ENCODE measurements at regions not wholly inside any gene's neighbourhood (a gene's known extent, or its start where the extent isn't known, plus 50 kb on each side); places are given as distances from the start of the nearest gene placed in this dataset.

DNA sequence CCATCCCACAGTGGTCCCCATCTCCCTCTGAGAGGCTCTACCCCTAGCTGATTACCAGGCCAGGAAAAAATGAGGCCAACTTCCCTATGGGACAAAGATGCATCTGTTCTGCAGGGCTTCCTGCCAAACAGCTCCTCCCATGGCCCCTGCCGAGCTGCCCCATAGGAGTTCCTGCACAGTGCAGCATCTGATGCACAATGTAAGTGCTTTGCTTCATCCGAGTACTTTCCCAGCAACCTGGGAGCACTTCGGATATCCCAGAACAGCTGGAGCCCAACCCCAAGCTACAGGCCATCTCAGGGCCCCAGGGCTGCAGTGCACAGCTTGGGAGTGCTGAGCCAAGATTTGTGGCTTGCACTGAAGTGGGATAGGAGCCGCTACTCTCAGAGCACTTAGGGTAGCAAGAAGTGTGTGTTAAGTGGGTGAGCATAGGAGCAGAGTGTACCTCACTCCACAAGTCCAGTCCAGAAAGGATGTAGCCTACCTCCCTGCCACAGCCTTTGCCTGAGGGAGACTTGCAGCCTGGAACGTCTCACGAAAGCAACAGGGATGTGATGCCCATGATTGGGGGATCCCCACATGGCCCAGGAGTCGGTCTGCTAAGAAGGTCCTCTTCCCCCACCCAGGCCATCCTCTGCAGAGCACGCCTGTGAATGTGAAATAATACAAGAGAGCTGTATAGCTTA lies 209.6 kb upstream of the VWC2 start:
- TF ChIP-seq POLR2A (IDR thresholded peaks at IDR 0.05): no peak
- no peak for TF ChIP-seq POLR2AphosphoS5 (IDR thresholded peaks at IDR 0.05; ENCODE audit: insufficient read depth in 1 of 2, low read depth in 1 of 2)
